ENCODE measurements at regions not wholly inside any gene's neighbourhood (a gene's known extent, or its start where the extent isn't known, plus 50 kb on each side); places are given as distances from the start of the nearest gene placed in this dataset.
A peak's percentile ranks its signal among the peaks of the same experiment; 100 is the strongest.

GRCh38 chr13:33636243-33636642, 181.7 kb upstream of the RFC3 start:
- no peak for TF ChIP-seq CTCF (IDR thresholded peaks at IDR 0.05; ENCODE audit: control insufficient read depth, insufficient read depth, low read depth, low read length, missing control alignments)
- DNase-seq (ENCODE audit: low read depth) = no peak
- no peak overlapping the region for H3K4me3 ChIP-seq (ENCODE audit: control insufficient read depth, low read depth, low read length)

- TF ChIP-seq CTCF (IDR thresholded peaks at IDR 0.05; ENCODE audit: control insufficient read depth, insufficient read depth, low read depth, low read length, missing control alignments) = no peak
- DNase-seq (ENCODE audit: low read depth) = no peak
Observed at GRCh38 chr13:33636955-33637670, 180.8 kb upstream of the RFC3 start.

GRCh38 chr13:33637978-33638743, 179.8 kb upstream of the RFC3 start:
- no peak for DNase-seq (ENCODE audit: low read depth)
- no peak overlapping the region for H3K4me3 ChIP-seq (ENCODE audit: control insufficient read depth, low read depth, low read length)
- no peak for TF ChIP-seq CTCF (IDR thresholded peaks at IDR 0.05; ENCODE audit: control insufficient read depth, insufficient read depth, low read depth, low read length, missing control alignments)

More at GRCh38 chr13:33636955-33637670, 180.8 kb upstream of the RFC3 start:
- no peak overlapping the region for H3K4me3 ChIP-seq (ENCODE audit: control insufficient read depth, low read depth, low read length)

- no peak overlapping the region for H3K4me3 ChIP-seq (ENCODE audit: control insufficient read depth, low read depth, low read length)
- peak; percentile 97 for DNase-seq (ENCODE audit: low read depth)
- no peak for TF ChIP-seq CTCF (IDR thresholded peaks at IDR 0.05; ENCODE audit: control insufficient read depth, insufficient read depth, low read depth, low read length, missing control alignments)
Observed at GRCh38 chr13:33639158-33639557, 178.8 kb upstream of the RFC3 start.

DNA sequence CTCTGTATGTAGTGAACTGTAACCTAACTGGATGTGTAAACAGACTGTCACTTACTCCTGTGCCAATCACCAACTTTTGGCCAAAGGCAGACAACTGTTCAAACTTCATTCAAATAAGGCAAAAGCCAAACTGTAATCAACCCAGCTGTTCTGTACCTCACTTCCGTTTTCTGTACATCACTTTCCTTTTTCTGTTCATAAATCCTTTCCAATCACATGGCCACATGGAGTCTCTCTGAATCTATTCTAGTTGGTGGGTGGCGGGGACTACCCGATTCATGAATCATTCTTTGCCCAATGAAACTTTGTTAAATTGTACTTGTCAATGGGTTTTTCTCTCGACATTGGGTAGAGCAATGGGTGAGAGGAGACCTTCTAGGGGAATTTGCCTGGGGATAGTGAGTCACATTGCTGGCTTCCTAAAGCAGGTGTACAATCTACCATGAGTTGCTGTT, 178.3 kb upstream of the RFC3 start:
- DNase-seq (ENCODE audit: low read depth) = no peak
- TF ChIP-seq CTCF (IDR thresholded peaks at IDR 0.05; ENCODE audit: control insufficient read depth, insufficient read depth, low read depth, low read length, missing control alignments) = no peak
- H3K4me3 ChIP-seq (ENCODE audit: control insufficient read depth, low read depth, low read length) = no peak overlapping the region

DNA sequence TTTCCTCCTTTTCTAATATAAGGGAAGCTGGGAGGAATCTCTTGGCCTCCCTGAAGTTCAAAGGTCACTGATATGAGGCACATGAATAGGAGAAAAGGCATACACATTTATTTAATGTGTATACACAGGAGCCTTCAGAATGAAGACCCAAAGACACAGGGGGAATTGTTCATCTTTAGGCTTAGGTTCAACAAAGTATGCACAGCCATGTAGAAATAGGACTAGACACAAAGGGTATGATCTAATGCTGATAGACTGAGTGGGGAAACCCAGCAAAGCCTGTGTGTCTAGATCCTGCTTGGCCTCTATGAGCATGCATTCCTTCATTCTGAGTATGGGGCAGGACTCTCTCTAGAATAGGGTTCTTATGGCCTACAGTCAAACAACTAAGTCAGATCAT, 177.1 kb upstream of the RFC3 start:
- TF ChIP-seq CTCF (IDR thresholded peaks at IDR 0.05; ENCODE audit: control insufficient read depth, insufficient read depth, low read depth, low read length, missing control alignments) = no peak
- DNase-seq (ENCODE audit: low read depth) = no peak
- H3K4me3 ChIP-seq (ENCODE audit: control insufficient read depth, low read depth, low read length) = no peak overlapping the region
